KMS-11 (cell line): ENCODE measurements at regions not wholly inside any gene's neighbourhood (a gene's known extent, or its start where the extent isn't known, plus 50 kb on each side); places are given as distances from the start of the nearest gene placed in this dataset.

Experiments used
- H2AFZ ChIP-seq: fragments of 200-600 bp; sonication (generic); 2 replicates; pipeline ENCODE4 v1.6.1; 2016; ENCODE audit warnings: antibody characterized with exemption, mixed run types, low read depth
- H3K27ac ChIP-seq: fragments of 200-600 bp; sonication (generic); 2 replicates; pipeline ENCODE4 v1.6.1; 2016; ENCODE audit warnings: mild to moderate bottlenecking, mixed run types
- H3K27me3 ChIP-seq: fragments of 200-600 bp; sonication (generic); 2 replicates; pipeline ENCODE4 v1.6.1; 2017; ENCODE audit warnings: mild to moderate bottlenecking, low read depth, mixed run types, moderate library complexity; ENCODE audit not compliant: insufficient read depth
- H3K36me3 ChIP-seq: fragments of 200-600 bp; sonication (generic); 2 replicates; pipeline ENCODE4 v1.6.1; 2017; ENCODE audit warnings: mild to moderate bottlenecking, mixed run types; ENCODE audit not compliant: insufficient read depth
- H3K4me1 ChIP-seq: fragments of 200-600 bp; sonication (generic); 2 replicates; pipeline ENCODE4 v1.6.1; 2016; ENCODE audit warnings: mild to moderate bottlenecking, low read depth, mixed run types; ENCODE audit not compliant: poor library complexity, severe bottlenecking
- H3K4me2 ChIP-seq: fragments of 200-600 bp; sonication (generic); 2 replicates; pipeline ENCODE4 v1.7.0; 2016; ENCODE audit warnings: mild to moderate bottlenecking, mixed run types
- H3K4me3 ChIP-seq: fragments of 200-600 bp; sonication (generic); IDR thresholded peaks from 2 replicates; pipeline ENCODE4 v1.6.1; 2017; ENCODE audit warnings: low read depth, low read length, mixed read lengths; ENCODE audit not compliant: insufficient read depth
- H3K79me2 ChIP-seq: fragments of 200-600 bp; sonication (generic); 2 replicates; pipeline ENCODE4 v1.6.1; 2016; ENCODE audit warnings: low read depth, mixed run types; ENCODE audit not compliant: insufficient read depth
- H3K9ac ChIP-seq: fragments of 200-600 bp; sonication (generic); 2 replicates; pipeline ENCODE4 v1.6.1; 2016; ENCODE audit warnings: mild to moderate bottlenecking, mixed run types
- H4K20me1 ChIP-seq: fragments of 200-600 bp; sonication (generic); 2 replicates; pipeline ENCODE4 v1.6.1; 2016; ENCODE audit warnings: mild to moderate bottlenecking, mixed run types; ENCODE audit not compliant: insufficient read depth
- TF ChIP-seq, protein P1 (sequence below): fragments of 200-600 bp; sonication (generic); conservative IDR thresholded peaks from 2 replicates; pipeline ENCODE4 v1.6.1; 2017; ENCODE audit warnings: low read depth, mild to moderate bottlenecking, antibody characterized with exemption, low read length, moderate library complexity, mixed read lengths

DNA sequence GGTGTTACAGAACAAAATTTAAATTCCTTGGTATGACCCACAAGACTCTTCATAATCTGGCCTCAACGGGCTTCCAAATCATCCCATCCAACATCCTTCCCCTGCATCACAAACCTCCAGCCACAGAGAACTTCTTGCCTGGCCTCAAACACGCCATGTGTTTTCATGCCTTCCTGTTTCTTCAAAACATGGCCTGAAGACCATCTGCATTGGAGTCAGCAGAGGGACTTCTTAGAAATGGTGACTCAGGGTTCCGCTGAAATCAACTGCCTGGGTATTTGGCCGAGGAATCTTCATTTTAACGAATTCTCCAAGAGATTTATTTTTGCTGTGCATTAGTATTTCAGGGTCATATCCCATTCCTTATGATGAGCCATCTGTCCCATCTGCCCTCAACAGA lies 138.1 kb upstream of the RAP2B start:
- TF ChIP-seq, protein P1, sequence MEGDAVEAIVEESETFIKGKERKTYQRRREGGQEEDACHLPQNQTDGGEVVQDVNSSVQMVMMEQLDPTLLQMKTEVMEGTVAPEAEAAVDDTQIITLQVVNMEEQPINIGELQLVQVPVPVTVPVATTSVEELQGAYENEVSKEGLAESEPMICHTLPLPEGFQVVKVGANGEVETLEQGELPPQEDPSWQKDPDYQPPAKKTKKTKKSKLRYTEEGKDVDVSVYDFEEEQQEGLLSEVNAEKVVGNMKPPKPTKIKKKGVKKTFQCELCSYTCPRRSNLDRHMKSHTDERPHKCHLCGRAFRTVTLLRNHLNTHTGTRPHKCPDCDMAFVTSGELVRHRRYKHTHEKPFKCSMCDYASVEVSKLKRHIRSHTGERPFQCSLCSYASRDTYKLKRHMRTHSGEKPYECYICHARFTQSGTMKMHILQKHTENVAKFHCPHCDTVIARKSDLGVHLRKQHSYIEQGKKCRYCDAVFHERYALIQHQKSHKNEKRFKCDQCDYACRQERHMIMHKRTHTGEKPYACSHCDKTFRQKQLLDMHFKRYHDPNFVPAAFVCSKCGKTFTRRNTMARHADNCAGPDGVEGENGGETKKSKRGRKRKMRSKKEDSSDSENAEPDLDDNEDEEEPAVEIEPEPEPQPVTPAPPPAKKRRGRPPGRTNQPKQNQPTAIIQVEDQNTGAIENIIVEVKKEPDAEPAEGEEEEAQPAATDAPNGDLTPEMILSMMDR, result no peak

DNA sequence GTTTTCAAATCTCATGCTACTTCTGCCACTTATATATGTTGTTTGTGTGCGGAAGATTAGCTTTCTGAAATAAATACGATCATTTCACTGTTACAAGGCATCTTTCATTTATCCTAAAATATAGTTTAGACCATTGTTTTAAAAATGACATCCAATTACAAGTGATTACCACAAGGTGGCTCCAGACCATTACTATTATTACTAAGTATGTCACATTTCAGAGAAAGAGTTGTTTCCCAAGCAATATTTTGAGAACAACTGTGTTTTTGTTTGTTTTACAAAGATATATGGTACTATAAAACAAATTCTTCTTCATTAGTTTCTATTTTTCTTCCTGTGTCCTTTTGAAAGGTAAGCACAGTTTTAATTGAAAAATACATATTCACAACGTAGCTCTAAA lies 136.0 kb upstream of the RAP2B start:
- Histone ChIP-seq H3K4me2 (no peak overlapping the region), H3K27me3 (no peaks in the 10 kb centered on the region), H3K4me3 (no peak overlapping the region), H4K20me1 (no peaks in the 10 kb centered on the region), H3K27ac (no peak overlapping the region), H3K36me3 (no peaks in the 10 kb centered on the region), H3K9ac (no peak overlapping the region), H3K4me1 (no peaks in the 10 kb centered on the region), H3K79me2 (no peaks in the 10 kb centered on the region), H2AFZ (no peak overlapping the region)
- TF ChIP-seq, protein P1, result peak; percentile 90

More for the DNA sequence above, 138.1 kb upstream of the RAP2B start:
- no peaks in the 10 kb centered on the region for H4K20me1 ChIP-seq
- H2AFZ ChIP-seq, result no peak overlapping the region
- no peak overlapping the region for H3K4me2 ChIP-seq
- no peaks in the 10 kb centered on the region for H3K27me3 ChIP-seq
- no peak overlapping the region for H3K9ac ChIP-seq
- H3K36me3 ChIP-seq, result no peaks in the 10 kb centered on the region
- H3K4me1 ChIP-seq, result no peaks in the 10 kb centered on the region
- no peak overlapping the region for H3K27ac ChIP-seq
- no peaks in the 10 kb centered on the region for H3K79me2 ChIP-seq
- H3K4me3 ChIP-seq, result no peak overlapping the region

DNA sequence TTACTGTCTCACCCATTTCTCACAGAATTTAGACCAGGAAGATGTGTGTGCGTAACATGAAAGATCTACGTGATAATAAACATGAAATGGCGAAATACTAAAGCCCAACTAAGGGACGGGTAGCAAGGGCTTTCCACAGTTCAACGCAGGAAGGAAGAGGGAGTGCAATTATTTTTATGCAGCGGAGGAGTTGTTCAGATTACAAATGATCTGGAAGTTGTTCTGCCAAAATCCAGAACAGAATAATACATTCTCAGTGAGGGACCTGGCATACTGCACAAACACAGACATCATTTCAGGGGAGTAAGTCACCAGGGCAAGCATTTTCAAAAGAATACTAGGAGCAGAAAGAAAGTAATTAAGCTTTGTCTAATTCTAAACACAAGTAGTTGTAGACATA lies 133.6 kb upstream of the RAP2B start:
- Histone ChIP-seq H4K20me1 (no peaks in the 10 kb centered on the region), H3K27ac (no peak overlapping the region), H3K27me3 (no peaks in the 10 kb centered on the region), H3K36me3 (no peaks in the 10 kb centered on the region), H3K4me3 (no peak overlapping the region), H2AFZ (no peak overlapping the region), H3K4me2 (no peak overlapping the region), H3K9ac (no peak overlapping the region), H3K4me1 (no peaks in the 10 kb centered on the region), H3K79me2 (no peaks in the 10 kb centered on the region)
- TF ChIP-seq, protein P1, result no peak

DNA sequence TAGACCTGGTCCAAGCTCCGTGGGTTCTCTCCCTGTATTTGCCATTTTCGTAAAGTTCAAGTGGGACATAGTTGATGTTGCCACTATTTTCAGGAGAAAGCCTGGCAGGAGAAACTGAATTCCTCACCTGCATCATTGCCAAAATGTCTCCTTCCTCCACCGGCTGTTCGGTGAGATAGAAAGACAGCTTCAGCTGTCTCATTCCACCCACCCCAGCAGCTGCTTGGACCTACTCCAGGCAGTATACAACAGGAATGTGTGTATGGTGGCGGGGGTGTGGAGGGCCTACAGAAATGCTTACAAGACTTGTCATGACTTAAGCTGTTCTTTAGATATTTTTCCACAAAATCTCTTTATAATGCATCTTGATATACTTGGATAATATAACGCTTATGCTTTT lies 132.7 kb upstream of the RAP2B start:
- no peak overlapping the region for H3K27ac ChIP-seq
- no peaks in the 10 kb centered on the region for H3K79me2 ChIP-seq
- H3K4me3 ChIP-seq, result no peak overlapping the region
- no peaks in the 10 kb centered on the region for H3K4me1 ChIP-seq
- H3K4me2 ChIP-seq, result no peak overlapping the region
- no peaks in the 10 kb centered on the region for H3K27me3 ChIP-seq
- no peaks in the 10 kb centered on the region for H4K20me1 ChIP-seq
- no peaks in the 10 kb centered on the region for H3K36me3 ChIP-seq
- no peak overlapping the region for H2AFZ ChIP-seq
- TF ChIP-seq, protein P1, result no peak
- no peak overlapping the region for H3K9ac ChIP-seq
